Nephron progenitor cell (in vitro differentiated cells): ENCODE measurements at regions not wholly inside any gene's neighbourhood (a gene's known extent, or its start where the extent isn't known, plus 50 kb on each side); places are given as distances from the start of the nearest gene placed in this dataset.

ENCODE experiments used
- DNase-seq: peaks from one replicate; pipeline ENCODE4 v3.0.0; 2021
- H3K27ac Mint-ChIP-seq: 2 replicates; pipeline ENCODE4 v1.8.0; 2021; ENCODE audit warnings: mild to moderate bottlenecking, moderate library complexity, mixed read lengths
- H3K27me3 Mint-ChIP-seq: 2 replicates; pipeline ENCODE4 v1.8.0; 2021; ENCODE audit warnings: mild to moderate bottlenecking, low read depth, mixed read lengths; ENCODE audit not compliant: poor library complexity
- H3K36me3 Mint-ChIP-seq: 2 replicates; pipeline ENCODE4 v1.8.0; 2021; ENCODE audit warnings: low read depth, mixed read lengths
- H3K4me1 Mint-ChIP-seq: 2 replicates; pipeline ENCODE4 v1.8.0; 2021; ENCODE audit warnings: mixed read lengths
- H3K4me3 Mint-ChIP-seq: 2 replicates; pipeline ENCODE4 v1.8.0; 2021; ENCODE audit warnings: mild to moderate bottlenecking, moderate library complexity, mixed read lengths
- H3K9me3 Mint-ChIP-seq: 2 replicates; pipeline ENCODE4 v1.8.0; 2021; ENCODE audit warnings: mild to moderate bottlenecking, moderate library complexity, mixed read lengths
- TF ChIP-seq, protein P1 (sequence below): fragments of 200-600 bp; sonication (generic); IDR thresholded peaks from 2 replicates; pipeline ENCODE4 v1.5.0; 2021; ENCODE audit warnings: antibody characterized with exemption

DNA sequence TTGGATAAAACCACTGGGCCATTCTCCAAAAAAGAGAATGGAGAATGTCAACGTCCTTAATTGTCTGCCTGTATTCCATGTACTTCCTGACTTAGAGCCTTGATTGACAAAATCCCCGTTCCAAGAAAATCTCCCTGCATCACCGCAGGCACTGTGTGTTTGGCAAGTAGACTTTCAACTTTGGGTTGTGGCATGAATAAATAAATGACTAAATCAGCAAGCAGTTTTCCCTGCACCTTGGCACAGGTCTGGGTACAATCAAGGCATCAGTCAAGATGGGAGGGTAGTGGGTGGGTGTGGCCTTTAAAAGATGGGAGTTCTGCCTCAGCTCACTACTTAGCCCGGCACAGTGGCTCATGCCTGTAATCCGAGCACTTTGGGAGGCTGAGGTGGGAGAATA, 248.5 kb upstream of the RPL38 start:
- Mint-ChIP-seq H3K27ac (no peak overlapping the region), H3K9me3 (peaks cover 5% of the 10 kb centered on the region), H3K36me3 (peaks cover 2% of the 10 kb centered on the region), H3K4me1 (peaks cover 9% of the 10 kb centered on the region), H3K27me3 (peaks cover 24% of the 10 kb centered on the region), H3K4me3 (no peak overlapping the region)
- TF ChIP-seq, protein P1, sequence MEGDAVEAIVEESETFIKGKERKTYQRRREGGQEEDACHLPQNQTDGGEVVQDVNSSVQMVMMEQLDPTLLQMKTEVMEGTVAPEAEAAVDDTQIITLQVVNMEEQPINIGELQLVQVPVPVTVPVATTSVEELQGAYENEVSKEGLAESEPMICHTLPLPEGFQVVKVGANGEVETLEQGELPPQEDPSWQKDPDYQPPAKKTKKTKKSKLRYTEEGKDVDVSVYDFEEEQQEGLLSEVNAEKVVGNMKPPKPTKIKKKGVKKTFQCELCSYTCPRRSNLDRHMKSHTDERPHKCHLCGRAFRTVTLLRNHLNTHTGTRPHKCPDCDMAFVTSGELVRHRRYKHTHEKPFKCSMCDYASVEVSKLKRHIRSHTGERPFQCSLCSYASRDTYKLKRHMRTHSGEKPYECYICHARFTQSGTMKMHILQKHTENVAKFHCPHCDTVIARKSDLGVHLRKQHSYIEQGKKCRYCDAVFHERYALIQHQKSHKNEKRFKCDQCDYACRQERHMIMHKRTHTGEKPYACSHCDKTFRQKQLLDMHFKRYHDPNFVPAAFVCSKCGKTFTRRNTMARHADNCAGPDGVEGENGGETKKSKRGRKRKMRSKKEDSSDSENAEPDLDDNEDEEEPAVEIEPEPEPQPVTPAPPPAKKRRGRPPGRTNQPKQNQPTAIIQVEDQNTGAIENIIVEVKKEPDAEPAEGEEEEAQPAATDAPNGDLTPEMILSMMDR, result no peak
- DNase-seq, result no peak

- Mint-ChIP-seq H3K4me3 (no peak overlapping the region), H3K4me1 (peaks cover 9% of the 10 kb centered on the region), H3K27me3 (peaks cover 21% of the 10 kb centered on the region), H3K36me3 (peaks cover 6% of the 10 kb centered on the region), H3K27ac (no peak overlapping the region), H3K9me3 (peaks cover 9% of the 10 kb centered on the region)
- no peak for DNase-seq
- TF ChIP-seq, protein P1, result no peak
These were observed 247.9 kb upstream of the RPL38 start for GRCh38 chr17:73955616-73956015.

DNA sequence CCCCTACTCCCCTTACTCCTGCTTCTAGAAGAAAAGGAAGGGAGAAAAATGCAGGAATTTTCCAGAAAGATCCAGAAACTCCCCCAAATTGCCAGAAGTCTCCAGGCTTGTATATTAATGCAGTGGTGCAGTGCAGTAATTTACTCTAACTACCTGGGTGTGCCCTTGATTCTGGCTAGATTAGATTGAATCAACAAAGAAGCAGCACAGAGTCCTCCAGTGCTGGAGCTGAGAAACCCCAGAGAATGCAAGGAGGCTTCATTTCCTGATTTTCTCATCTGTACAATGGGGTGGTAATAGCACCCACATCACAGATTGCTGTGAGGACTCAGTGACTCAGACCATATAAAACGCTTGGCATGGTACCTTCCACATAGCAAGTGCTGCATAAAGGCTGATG, 247.3 kb upstream of the RPL38 start:
- peaks cover 18% of the 10 kb centered on the region for H3K27me3 Mint-ChIP-seq
- TF ChIP-seq, protein P1, result no peak
- H3K9me3 Mint-ChIP-seq, result peaks cover 10% of the 10 kb centered on the region
- peaks cover 9% of the 10 kb centered on the region for H3K4me1 Mint-ChIP-seq
- H3K36me3 Mint-ChIP-seq, result peaks cover 6% of the 10 kb centered on the region
- no peak overlapping the region for H3K27ac Mint-ChIP-seq
- no peak for DNase-seq
- H3K4me3 Mint-ChIP-seq, result no peak overlapping the region

GRCh38 chr17:73956595-73957465, 246.6 kb upstream of the RPL38 start:
- peaks cover 19% of the 10 kb centered on the region for H3K27me3 Mint-ChIP-seq
- peaks cover 6% of the 10 kb centered on the region for H3K36me3 Mint-ChIP-seq
- no peak overlapping the region for H3K27ac Mint-ChIP-seq
- peaks cover 5% of the 10 kb centered on the region for H3K4me1 Mint-ChIP-seq
- no peak overlapping the region for H3K4me3 Mint-ChIP-seq
- DNase-seq, result peak; percentile 81
- TF ChIP-seq, protein P1, result peak; percentile 63
- peaks cover 17% of the 10 kb centered on the region for H3K9me3 Mint-ChIP-seq

DNA sequence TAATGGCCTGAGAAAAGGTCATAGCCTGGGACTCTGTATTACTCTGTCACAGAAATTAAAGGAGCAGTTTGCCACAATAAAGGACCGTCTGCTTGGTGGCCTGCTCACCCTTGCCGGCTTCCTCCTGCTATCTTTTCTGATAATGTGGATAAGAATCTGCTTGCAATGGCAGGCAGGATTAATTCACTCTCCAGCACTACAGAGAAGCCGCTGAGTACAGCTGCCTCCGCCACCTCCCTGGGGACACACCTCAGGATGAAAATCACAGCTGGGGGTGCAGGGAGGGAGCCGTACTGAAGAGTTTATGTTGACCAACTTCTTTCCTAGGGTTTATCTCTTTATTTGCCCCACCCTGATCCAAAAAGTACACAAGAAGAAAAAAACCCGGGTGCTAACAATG, 245.9 kb upstream of the RPL38 start:
- TF ChIP-seq, protein P1, result no peak
- Mint-ChIP-seq H3K9me3 (peaks cover 17% of the 10 kb centered on the region), H3K36me3 (peaks cover 6% of the 10 kb centered on the region), H3K27me3 (peaks cover 15% of the 10 kb centered on the region), H3K4me1 (no peaks in the 10 kb centered on the region), H3K27ac (no peak overlapping the region), H3K4me3 (no peak overlapping the region)
- DNase-seq, result no peak

GRCh38 chr17:73958453-73958852, 245.0 kb upstream of the RPL38 start:
- Mint-ChIP-seq H3K27ac (no peak overlapping the region), H3K27me3 (peaks cover 15% of the 10 kb centered on the region)
- no peak for DNase-seq

More at GRCh38 chr17:73958453-73958852, 245.0 kb upstream of the RPL38 start:
- peaks cover 17% of the 10 kb centered on the region for H3K9me3 Mint-ChIP-seq
- TF ChIP-seq, protein P1, result no peak
- no peak overlapping the region for H3K4me3 Mint-ChIP-seq
- H3K36me3 Mint-ChIP-seq, result peaks cover 6% of the 10 kb centered on the region
- H3K4me1 Mint-ChIP-seq, result no peaks in the 10 kb centered on the region
